Loucy (cell line): ENCODE measurements at regions not wholly inside any gene's neighbourhood (a gene's known extent, or its start where the extent isn't known, plus 50 kb on each side); places are given as distances from the start of the nearest gene placed in this dataset.

ENCODE experiments used
- CTCF ChIP-seq: fragments of 200-600 bp; sonication (generic); conservative IDR thresholded peaks from 2 replicates; pipeline ENCODE4 v1.5.1; 2014; ENCODE audit warnings: mild to moderate bottlenecking, antibody characterized with exemption, low read length
- EZH2phosphoT487 ChIP-seq: fragments of 200-600 bp; IDR thresholded peaks from 2 replicates; pipeline ENCODE4 v1.6.1; 2018; ENCODE audit warnings: antibody characterized with exemption, mild to moderate bottlenecking, moderate library complexity, borderline replicate concordance

GRCh38 chr3:193023218-193023617 lies 105.6 kb upstream of the MB21D2 start:
- TF ChIP-seq CTCF (no peak), EZH2phosphoT487 (no peak)
